PC-3 (cell line): ENCODE measurements at regions not wholly inside any gene's neighbourhood (a gene's known extent, or its start where the extent isn't known, plus 50 kb on each side); places are given as distances from the start of the nearest gene placed in this dataset.

Experiments
- CTCF ChIP-seq: fragments of 300-600 bp; sonication (generic); conservative IDR thresholded peaks from 2 replicates; pipeline ENCODE4 v1.5.1; 2017; ENCODE audit warnings: antibody characterized with exemption, low read depth, mild to moderate bottlenecking, low read length
- EZH2 ChIP-seq: fragments of 300-600 bp; sonication (generic); IDR thresholded peaks from one replicate; pipeline ENCODE4 v1.6.1; 2017; ENCODE audit warnings: antibody characterized with exemption, mild to moderate bottlenecking, low read length; ENCODE audit not compliant: unreplicated experiment

GRCh38 chr2:11877764-11878163, 131.3 kb downstream of the LPIN1 start:
- no peak for TF ChIP-seq CTCF
- no peak for TF ChIP-seq EZH2
